HG03354 (cell line): ENCODE measurements at regions not wholly inside any gene's neighbourhood (a gene's known extent, or its start where the extent isn't known, plus 50 kb on each side); places are given as distances from the start of the nearest gene placed in this dataset.
A peak's percentile ranks its signal among the peaks of the same experiment; 100 is the strongest.
"Not testable (repeated sequence)": the region's sequence is repeated elsewhere in the genome, so short reads cannot be mapped to it uniquely, and the experiment has no call there.

Source experiments
- ATAC-seq: cut with Tn5 transposase; IDR thresholded peaks from one replicate; pipeline ENCODE4 v1.9.1; 2021; ENCODE audit warnings: mild to moderate bottlenecking; ENCODE audit not compliant: unreplicated experiment, poor library complexity, severe bottlenecking

DNA sequence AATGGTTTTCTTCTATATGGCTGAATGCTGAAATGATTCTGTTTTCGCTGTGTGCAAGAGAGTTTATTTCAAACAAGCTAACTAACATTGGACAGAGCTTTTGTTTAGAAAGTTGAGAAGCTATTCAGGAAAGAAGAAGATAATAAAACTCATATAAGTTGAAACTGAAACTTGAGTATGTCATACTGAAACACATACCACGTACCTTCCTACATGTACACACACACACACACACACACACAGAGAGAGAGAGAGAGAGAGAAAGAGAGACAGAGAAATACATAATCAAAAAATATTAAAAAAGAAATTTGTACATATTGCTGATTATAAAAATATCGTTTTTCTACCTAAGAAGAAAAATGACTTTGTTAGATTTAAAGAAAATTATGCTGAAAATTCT lies 561.9 kb upstream of the KCND2 start:
- ATAC-seq = peak; percentile 66

DNA sequence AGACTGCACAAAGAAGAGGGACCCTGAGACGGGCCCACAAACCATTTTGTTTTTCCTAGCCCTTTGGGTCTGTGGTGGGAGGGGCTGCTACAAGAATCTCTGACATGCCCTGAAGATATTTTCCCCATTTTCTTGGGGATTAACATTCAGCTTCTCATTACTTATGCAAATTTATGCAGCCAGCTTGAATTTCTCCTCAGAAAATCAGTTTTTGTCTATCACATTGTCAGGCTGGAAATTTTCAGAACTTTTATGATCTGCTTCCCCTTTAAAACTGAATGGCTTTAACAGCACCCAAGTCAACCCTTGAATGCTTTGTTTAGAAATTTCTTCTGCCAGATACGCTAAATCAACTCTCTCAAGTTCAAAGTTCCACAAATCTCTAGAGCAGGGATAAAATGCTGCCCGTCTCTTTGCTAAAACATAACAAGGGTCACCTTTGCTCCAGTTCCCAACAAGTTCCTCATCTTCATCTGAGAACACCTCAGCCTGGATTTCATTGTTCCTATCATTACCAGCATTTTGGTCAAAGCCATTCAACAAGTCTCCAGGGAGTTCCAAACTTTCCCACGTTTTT lies 560.0 kb upstream of the KCND2 start:
- no peak for ATAC-seq

- ATAC-seq = no peak
These were observed 559.4 kb upstream of the KCND2 start for GRCh38 chr7:119713606-119714005.

DNA sequence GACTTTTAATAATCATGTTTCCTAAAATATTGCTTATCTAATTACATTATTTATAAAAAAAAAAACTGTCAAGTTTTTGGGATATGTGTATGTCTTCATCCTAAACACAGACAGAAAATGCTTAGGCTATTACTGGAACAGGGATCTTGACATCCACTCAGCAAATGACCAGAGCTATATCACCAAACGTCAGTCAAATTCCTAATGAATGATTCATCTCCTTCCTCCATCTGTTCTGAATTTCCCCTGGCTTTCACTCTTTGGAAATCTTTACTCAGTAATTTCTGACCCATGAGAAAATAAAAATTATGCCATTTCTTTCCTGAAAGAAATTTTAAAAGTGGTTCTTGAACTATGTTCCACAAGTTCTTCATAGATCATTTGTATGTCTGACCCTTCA lies 552.4 kb upstream of the KCND2 start:
- no peak for ATAC-seq

GRCh38 chr7:119724041-119724792 lies 548.8 kb upstream of the KCND2 start:
- ATAC-seq = no peak

DNA sequence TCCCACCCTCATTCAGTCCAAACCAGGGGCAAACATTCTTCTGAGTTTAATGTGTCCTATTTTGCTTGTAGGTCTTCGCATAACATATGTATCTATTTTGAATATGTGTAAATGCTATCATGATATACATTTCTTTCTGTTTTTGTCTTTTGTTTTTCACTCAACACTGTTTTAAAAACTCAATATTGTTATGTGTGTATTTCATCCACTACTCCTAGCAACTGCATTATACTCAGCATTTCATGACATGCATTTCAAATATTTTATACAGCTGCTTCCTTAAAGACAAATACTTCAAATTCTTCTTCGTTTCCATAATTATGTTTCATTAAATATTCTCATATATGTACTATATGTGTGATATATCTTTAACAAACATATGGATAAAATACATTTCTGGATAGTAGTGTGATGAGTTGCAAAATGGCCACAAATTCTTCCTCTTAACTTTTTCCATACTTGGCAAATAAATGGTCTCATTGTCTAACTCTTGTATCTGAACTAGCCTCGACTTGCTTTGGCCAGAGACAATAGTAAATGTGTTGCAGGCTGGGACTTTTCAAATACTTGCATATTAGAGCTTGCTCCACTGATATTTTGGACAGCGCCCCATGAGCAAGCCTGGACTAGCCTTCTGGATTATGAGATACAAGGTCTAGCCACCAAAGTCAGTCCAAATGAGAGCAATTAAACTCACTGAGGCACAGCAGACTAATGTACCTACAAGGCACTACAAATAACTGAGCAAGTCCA lies 539.7 kb upstream of the KCND2 start:
- ATAC-seq = no peak

- ATAC-seq = no peak
These were observed 535.6 kb upstream of the KCND2 start for GRCh38 chr7:119737390-119737789.

- ATAC-seq = not testable (repeated sequence)
These were observed 527.7 kb upstream of the KCND2 start for GRCh38 chr7:119745280-119745679.

- ATAC-seq = no peak
These were observed 524.6 kb upstream of the KCND2 start for GRCh38 chr7:119748251-119748860.

DNA sequence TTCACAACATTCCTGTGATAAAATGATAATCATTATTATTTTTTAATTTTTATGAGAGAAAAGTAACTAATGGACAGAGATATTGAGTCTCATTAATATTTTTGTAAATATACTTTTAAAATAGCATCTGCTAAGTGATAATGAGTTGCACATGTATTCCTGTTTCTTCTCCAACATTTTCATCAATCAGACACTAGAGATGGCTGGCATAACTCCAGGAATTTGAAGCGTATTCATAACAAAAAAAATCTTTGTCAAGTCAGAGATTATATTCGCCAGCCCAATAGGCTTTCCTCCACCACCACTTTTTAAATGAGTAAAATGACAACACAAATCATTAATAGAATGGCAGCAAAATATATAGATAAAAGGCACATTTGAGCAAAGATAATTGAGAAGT lies 524.0 kb upstream of the KCND2 start:
- no peak for ATAC-seq

GRCh38 chr7:119756687-119757086 lies 516.3 kb upstream of the KCND2 start:
- ATAC-seq = no peak

DNA sequence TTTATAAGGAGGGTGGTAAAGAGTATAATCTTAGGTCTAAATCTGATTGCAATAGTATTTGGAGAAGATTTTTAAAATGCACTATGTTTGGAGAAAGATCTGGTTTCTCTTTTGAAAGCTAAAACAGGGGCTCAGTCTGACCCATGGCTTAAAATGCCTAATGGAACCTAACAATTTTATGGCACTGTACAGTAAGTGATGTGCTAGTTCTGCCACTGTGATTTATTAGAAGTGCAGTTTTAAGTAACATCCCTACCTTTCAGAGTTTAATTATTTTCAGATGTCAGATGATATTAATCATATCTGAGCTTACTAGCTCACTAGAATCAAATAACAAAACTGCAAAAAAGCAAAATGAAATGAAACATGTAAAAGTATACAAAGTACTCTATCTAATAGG lies 514.7 kb upstream of the KCND2 start:
- ATAC-seq = no peak

DNA sequence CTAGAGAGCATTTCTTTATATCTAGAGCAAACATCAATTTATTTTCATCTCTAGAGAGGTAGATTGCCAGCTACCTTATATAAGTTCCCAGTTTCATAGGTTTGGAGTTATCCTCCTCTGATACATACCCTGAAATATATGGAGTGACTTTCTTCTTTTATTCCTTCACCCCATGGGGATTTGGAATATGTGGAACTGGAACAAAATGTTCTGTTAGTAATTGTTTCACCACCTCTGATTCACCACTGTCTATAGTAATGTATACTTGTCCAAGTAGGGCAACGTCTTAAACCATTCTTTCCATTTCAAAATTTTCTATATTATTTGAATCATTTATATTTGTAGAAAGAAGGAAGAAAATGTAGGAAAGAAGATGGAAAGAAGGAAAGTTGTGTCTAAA lies 511.2 kb upstream of the KCND2 start:
- no peak for ATAC-seq

DNA sequence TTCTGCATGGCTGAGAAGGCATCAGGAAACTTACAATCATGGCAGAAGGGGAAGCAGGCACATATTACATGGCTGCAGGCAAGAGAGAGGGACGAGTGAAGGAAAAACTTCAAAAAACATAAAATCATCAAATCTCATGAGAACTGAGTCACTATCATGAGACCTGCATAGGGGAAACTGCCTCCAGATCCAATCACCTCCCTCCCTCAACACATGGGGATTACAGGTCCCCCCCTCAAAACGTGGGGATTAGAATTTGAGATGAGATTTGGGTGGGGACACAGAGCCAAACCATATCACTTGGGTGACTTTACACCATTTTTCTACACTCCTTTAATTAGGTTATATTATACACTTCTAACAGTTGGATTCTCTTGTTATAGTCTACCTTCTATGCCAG lies 490.7 kb upstream of the KCND2 start:
- no peak for ATAC-seq

DNA sequence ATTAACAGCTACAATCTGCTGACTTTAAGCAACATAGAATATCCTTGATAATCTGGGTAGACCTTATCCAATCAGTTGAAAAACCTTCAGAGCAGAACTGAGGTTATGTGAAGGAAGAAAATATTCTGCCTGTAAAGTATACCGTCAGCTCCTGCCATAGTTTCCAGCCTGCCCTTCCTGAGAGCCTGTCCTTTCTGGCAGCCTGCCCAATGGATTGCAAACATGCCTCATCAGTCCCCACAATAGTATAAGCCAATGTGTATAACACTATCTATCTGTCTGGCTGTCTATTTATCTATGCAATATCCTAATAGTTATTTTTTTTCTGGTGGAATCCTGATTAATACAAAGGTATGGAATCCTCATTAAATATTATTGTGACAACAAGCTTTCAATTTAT lies 489.2 kb upstream of the KCND2 start:
- ATAC-seq = no peak

GRCh38 chr7:119802147-119802546 lies 470.8 kb upstream of the KCND2 start:
- ATAC-seq = no peak

DNA sequence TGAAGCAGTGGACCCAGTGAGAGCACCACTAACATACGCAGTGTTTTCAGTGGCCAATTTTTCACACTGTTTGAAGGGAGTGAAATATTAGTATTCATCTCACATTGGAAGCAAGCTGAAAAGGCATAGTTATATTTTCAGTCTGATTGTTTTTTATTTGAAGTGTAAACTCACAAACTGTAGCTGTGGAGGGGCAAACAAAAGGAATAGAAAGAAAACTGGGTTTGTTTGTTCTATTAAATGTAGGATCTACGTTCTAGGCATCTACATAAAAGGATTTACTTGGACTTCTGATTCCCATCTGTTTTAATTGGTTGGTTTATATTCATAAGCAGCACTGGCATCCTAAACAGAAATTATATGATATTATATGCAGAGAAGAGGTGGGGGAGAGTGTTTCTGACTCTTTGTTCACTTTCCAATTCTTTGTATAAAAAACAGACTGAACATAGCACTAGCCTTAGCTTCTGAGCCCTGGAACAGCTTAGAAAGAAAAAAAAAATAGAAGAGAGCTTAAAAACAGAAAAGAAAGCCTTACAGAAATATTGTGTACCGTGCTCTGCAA lies 447.8 kb upstream of the KCND2 start:
- ATAC-seq = no peak

- ATAC-seq = no peak
These were observed 446.4 kb upstream of the KCND2 start for GRCh38 chr7:119826547-119826946.

DNA sequence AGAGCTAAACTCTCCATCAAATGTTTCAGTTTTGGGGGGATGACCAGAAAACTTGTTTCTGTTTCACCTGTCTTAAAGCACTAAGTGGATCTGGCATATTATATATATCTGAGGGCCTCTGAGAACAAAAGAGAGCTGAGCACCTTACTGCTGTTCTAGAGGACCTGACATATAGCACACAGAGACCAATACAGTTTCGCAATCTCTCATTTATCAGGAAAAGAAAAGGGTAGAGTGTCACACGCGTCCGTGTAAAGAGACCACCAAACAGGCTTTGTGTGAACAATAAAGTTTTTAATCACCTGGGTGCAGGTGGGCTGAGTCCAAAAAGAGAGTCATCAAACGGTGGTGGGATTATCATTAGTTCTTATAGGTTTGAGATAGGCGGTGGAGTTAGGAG lies 434.5 kb upstream of the KCND2 start:
- ATAC-seq = no peak

DNA sequence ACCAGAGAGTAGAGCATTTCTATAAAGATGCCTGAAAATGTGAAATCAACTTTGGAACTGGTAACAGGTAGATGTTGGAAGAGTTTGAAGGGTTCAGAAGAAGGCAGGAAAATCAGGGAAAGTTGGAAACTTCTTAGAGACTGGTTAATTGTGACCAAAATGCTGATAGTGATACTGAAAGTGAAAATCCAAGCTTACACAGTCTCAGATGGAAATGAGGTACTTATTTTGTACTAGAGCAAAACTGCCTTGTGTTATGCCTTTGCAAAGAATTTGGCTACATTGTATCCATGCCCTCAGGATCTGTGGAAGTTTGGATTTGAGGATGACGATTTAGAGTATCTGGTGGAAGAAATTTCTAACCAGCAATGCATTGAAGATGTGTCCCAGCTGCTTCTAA lies 430.6 kb upstream of the KCND2 start:
- no peak for ATAC-seq
